ENCODE measurements at regions not wholly inside any gene's neighbourhood (a gene's known extent, or its start where the extent isn't known, plus 50 kb on each side); places are given as distances from the start of the nearest gene placed in this dataset.

DNA sequence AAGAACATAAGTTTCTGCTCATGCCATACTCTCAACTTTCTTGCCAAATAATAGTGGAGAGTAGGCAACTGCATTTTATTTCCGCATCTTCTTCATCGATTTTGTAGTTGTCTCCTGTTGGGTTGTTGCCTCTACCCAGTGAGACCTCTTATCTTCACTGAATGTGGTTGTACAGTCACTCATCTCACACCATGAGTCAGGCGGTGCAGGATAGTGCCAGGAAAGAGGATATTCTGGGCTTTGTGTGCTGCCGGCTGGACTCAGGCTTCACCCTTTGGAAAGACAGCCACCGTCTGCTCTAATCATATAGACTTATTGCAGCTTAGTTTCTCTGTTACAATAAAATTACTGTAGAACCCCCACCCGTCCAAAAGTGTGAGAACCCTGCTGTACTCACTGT lies 154.3 kb upstream of the USP24 start:
- POLR2A ChIA-PET: interaction anchor here (0.7 kb wide), 1 partner anchor 300 kb away, joined by 4 read pairs; no protein-coding TSS in a partner anchor
- TF ChIP-seq CTCF (IDR thresholded peaks at IDR 0.05; ENCODE audit: unreplicated experiment): no peak
- peak; percentile 68 for DNase-seq (ENCODE audit: unreplicated experiment)
- Mint-ChIP-seq H3K27me3 (ENCODE audit: insufficient read depth, unreplicated experiment) (no peaks in the 10 kb centered on the region), H3K27ac (ENCODE audit: low read depth, unreplicated experiment) (no peak overlapping the region), H3K36me3 (ENCODE audit: insufficient read depth, unreplicated experiment) (no peaks in the 10 kb centered on the region), H3K4me1 (ENCODE audit: insufficient read depth, unreplicated experiment) (no peaks in the 10 kb centered on the region), H3K4me3 (ENCODE audit: unreplicated experiment) (no peak overlapping the region), H3K9me3 (ENCODE audit: unreplicated experiment) (no peaks in the 10 kb centered on the region)
- CTCF ChIA-PET: no interaction called here
- intact Hi-C loops (cut with micrococcal nuclease): no loop called here
- BruUV-seq (replicated peaks): no TSS peak

DNA sequence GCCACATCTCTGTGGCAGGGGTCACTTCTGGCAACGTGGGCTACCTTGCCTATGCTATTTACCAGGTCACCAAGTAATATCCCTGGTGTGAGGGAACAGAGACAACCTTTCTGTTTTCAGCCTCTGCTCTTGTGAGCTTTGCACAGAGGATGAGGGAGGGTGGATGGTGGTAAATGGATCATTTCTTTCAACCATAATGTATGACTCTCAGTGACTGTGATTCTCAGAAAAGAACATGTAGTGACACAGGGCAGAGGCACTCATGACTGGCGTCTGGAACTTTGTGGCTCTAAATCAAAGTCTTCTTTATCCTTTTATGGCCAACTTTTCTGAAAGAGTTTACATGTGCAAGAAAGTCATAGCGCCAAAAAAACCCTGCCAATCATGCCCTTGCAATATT lies 153.5 kb upstream of the USP24 start:
- Mint-ChIP-seq H3K27me3 (ENCODE audit: insufficient read depth, unreplicated experiment) (no peaks in the 10 kb centered on the region), H3K4me3 (ENCODE audit: unreplicated experiment) (no peak overlapping the region), H3K36me3 (ENCODE audit: insufficient read depth, unreplicated experiment) (no peaks in the 10 kb centered on the region), H3K4me1 (ENCODE audit: insufficient read depth, unreplicated experiment) (no peaks in the 10 kb centered on the region), H3K9me3 (ENCODE audit: unreplicated experiment) (no peaks in the 10 kb centered on the region), H3K27ac (ENCODE audit: low read depth, unreplicated experiment) (no peak overlapping the region)
- TF ChIP-seq CTCF (IDR thresholded peaks at IDR 0.05; ENCODE audit: unreplicated experiment): no peak
- no peak for DNase-seq (ENCODE audit: unreplicated experiment)
- BruUV-seq (replicated peaks): no TSS peak
- ChIA-PET CTCF (no interaction called here), POLR2A (no interaction called here)
- intact Hi-C loops (cut with micrococcal nuclease): no loop called here

- H3K27me3 Mint-ChIP-seq (ENCODE audit: insufficient read depth, unreplicated experiment): no peaks in the 10 kb centered on the region
- intact Hi-C loops (cut with micrococcal nuclease): no loop called here
- BruUV-seq (replicated peaks): no TSS peak
- TF ChIP-seq CTCF (IDR thresholded peaks at IDR 0.05; ENCODE audit: unreplicated experiment): no peak
- H3K27ac Mint-ChIP-seq (ENCODE audit: low read depth, unreplicated experiment): no peak overlapping the region
- H3K4me3 Mint-ChIP-seq (ENCODE audit: unreplicated experiment): no peak overlapping the region
- POLR2A ChIA-PET: no interaction called here
- no peak for DNase-seq (ENCODE audit: unreplicated experiment)
- no peaks in the 10 kb centered on the region for H3K36me3 Mint-ChIP-seq (ENCODE audit: insufficient read depth, unreplicated experiment)
- peaks cover 8% of the 10 kb centered on the region for H3K4me1 Mint-ChIP-seq (ENCODE audit: insufficient read depth, unreplicated experiment)
- CTCF ChIA-PET: interaction anchor here (0.6 kb wide), 1 partner anchor 686 kb away, joined by 3 read pairs; no protein-coding TSS in a partner anchor
- H3K9me3 Mint-ChIP-seq (ENCODE audit: unreplicated experiment): no peaks in the 10 kb centered on the region
Measured at GRCh38 chr1:55367273-55367672, 152.1 kb upstream of the USP24 start.

- POLR2A ChIA-PET: no interaction called here
- Mint-ChIP-seq H3K36me3 (ENCODE audit: insufficient read depth, unreplicated experiment) (no peaks in the 10 kb centered on the region), H3K4me1 (ENCODE audit: insufficient read depth, unreplicated experiment) (peaks cover 8% of the 10 kb centered on the region), H3K27ac (ENCODE audit: low read depth, unreplicated experiment) (no peak overlapping the region), H3K4me3 (ENCODE audit: unreplicated experiment) (no peak overlapping the region), H3K9me3 (ENCODE audit: unreplicated experiment) (no peaks in the 10 kb centered on the region), H3K27me3 (ENCODE audit: insufficient read depth, unreplicated experiment) (no peaks in the 10 kb centered on the region)
- CTCF ChIA-PET: interaction anchor here (2.4 kb wide), 1 partner anchor 11 kb away, joined by 17 read pairs; no protein-coding TSS in a partner anchor
- intact Hi-C loops (cut with micrococcal nuclease): no loop called here
- DNase-seq (ENCODE audit: unreplicated experiment): no peak
- BruUV-seq (replicated peaks): no TSS peak
- no peak for TF ChIP-seq CTCF (IDR thresholded peaks at IDR 0.05; ENCODE audit: unreplicated experiment)
Measured at GRCh38 chr1:55364216-55364615, 149.1 kb upstream of the USP24 start.

Data from MCF 10A (cell line).